Loucy (cell line): ENCODE measurements at regions not wholly inside any gene's neighbourhood (a gene's known extent, or its start where the extent isn't known, plus 50 kb on each side); places are given as distances from the start of the nearest gene placed in this dataset.

Experiments
- H2AFZ ChIP-seq: fragments of 200-600 bp; sonication (generic); 2 replicates; pipeline ENCODE4 v1.6.0; 2016; ENCODE audit warnings: antibody characterized with exemption, mild to moderate bottlenecking, low read length, moderate library complexity
- H3F3A ChIP-seq: fragments of 200-600 bp; 2 replicates; pipeline ENCODE4 v1.6.0; 2016; ENCODE audit warnings: antibody characterized with exemption, low read depth, mild to moderate bottlenecking
- H3K27me3 ChIP-seq: fragments of 200-600 bp; sonication (generic); 2 replicates; pipeline ENCODE4 v1.6.1; 2014; ENCODE audit warnings: low read length, mild to moderate bottlenecking; ENCODE audit not compliant: insufficient read depth, poor library complexity, severe bottlenecking
- H3K36me3 ChIP-seq: fragments of 200-600 bp; sonication (generic); 2 replicates; pipeline ENCODE4 v1.6.1; 2016; ENCODE audit warnings: low read length; ENCODE audit not compliant: insufficient read depth
- H3K4me1 ChIP-seq: fragments of 200-600 bp; sonication (generic); 2 replicates; pipeline ENCODE4 v1.5.1; 2014; ENCODE audit warnings: low read length, mild to moderate bottlenecking; ENCODE audit not compliant: insufficient read depth, poor library complexity, severe bottlenecking
- H3K4me2 ChIP-seq: fragments of 200-600 bp; sonication (generic); 2 replicates; pipeline ENCODE4 v1.6.0; 2014; ENCODE audit warnings: antibody characterized with exemption, low read length, low read depth, mild to moderate bottlenecking; ENCODE audit not compliant: poor library complexity, severe bottlenecking
- H3K4me3 ChIP-seq: fragments of 200-600 bp; sonication (generic); 2 replicates; pipeline ENCODE4 v1.5.1; 2014; ENCODE audit warnings: low read length, mild to moderate bottlenecking, mixed read lengths; ENCODE audit not compliant: poor library complexity, severe bottlenecking
- H3K79me2 ChIP-seq: fragments of 200-600 bp; sonication (generic); 2 replicates; pipeline ENCODE4 v1.6.1; 2014; ENCODE audit warnings: low read length; ENCODE audit not compliant: insufficient read depth
- H3K9ac ChIP-seq: fragments of 200-600 bp; sonication (generic); 2 replicates; pipeline ENCODE4 v1.6.0; 2014; ENCODE audit warnings: mild to moderate bottlenecking, low read depth, low read length, moderate library complexity; ENCODE audit not compliant: poor library complexity, severe bottlenecking
- H3K9me2 ChIP-seq: fragments of 200-600 bp; sonication (generic); replicated peaks from 2 replicates; pipeline ENCODE4 v1.6.1; 2016; ENCODE audit warnings: low read depth, low read length, mixed read lengths
- H3K9me3 ChIP-seq: fragments of 200-600 bp; sonication (generic); 2 replicates; pipeline ENCODE4 v1.6.1; 2014; ENCODE audit warnings: mild to moderate bottlenecking, antibody characterized with exemption, low read length, low read depth; ENCODE audit not compliant: insufficient read depth
- H4K20me1 ChIP-seq: fragments of 200-600 bp; sonication (generic); 2 replicates; pipeline ENCODE4 v1.6.0; 2014; ENCODE audit warnings: antibody characterized with exemption, low read length, mild to moderate bottlenecking; ENCODE audit not compliant: insufficient read depth, poor library complexity, severe bottlenecking
- EZH2phosphoT487 ChIP-seq: fragments of 200-600 bp; IDR thresholded peaks from 2 replicates; pipeline ENCODE4 v1.6.1; 2018; ENCODE audit warnings: antibody characterized with exemption, mild to moderate bottlenecking, moderate library complexity, borderline replicate concordance
- TF ChIP-seq, protein P1 (sequence below): fragments of 200-600 bp; sonication (generic); conservative IDR thresholded peaks from 2 replicates; pipeline ENCODE4 v1.5.1; 2014; ENCODE audit warnings: mild to moderate bottlenecking, antibody characterized with exemption, low read length

DNA sequence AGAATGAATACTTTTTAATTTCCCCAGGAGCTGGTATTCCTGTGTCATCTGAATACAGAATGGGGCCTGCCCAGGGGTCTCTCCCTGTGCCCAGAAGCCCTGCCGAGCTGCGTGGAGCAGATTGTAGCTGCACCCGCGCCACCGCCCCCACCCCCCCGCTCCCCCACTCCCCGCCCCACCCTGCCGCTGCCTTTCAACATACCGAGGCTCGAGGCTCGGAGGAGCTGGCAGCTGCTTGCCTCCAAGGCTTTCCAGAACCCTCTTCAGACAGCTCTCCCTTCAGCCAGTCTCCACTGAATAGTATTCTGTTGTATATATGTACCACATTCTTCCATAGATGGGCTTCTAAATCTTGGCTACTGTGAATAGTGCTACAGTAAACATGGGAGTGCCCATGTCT lies 150.7 kb downstream of the TSN start:
- no peak overlapping the region for H3K4me2 ChIP-seq
- H3K4me1 ChIP-seq: no peaks in the 10 kb centered on the region
- TF ChIP-seq, protein P1, sequence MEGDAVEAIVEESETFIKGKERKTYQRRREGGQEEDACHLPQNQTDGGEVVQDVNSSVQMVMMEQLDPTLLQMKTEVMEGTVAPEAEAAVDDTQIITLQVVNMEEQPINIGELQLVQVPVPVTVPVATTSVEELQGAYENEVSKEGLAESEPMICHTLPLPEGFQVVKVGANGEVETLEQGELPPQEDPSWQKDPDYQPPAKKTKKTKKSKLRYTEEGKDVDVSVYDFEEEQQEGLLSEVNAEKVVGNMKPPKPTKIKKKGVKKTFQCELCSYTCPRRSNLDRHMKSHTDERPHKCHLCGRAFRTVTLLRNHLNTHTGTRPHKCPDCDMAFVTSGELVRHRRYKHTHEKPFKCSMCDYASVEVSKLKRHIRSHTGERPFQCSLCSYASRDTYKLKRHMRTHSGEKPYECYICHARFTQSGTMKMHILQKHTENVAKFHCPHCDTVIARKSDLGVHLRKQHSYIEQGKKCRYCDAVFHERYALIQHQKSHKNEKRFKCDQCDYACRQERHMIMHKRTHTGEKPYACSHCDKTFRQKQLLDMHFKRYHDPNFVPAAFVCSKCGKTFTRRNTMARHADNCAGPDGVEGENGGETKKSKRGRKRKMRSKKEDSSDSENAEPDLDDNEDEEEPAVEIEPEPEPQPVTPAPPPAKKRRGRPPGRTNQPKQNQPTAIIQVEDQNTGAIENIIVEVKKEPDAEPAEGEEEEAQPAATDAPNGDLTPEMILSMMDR: no peak
- TF ChIP-seq EZH2phosphoT487: no peak
- no peaks in the 10 kb centered on the region for H3F3A ChIP-seq
- H3K9me3 ChIP-seq: no peaks in the 10 kb centered on the region
- no peaks in the 10 kb centered on the region for H3K27me3 ChIP-seq
- no peak overlapping the region for H2AFZ ChIP-seq
- H3K9me2 ChIP-seq: no peaks in the 10 kb centered on the region
- no peak overlapping the region for H3K9ac ChIP-seq
- H3K79me2 ChIP-seq: no peaks in the 10 kb centered on the region
- no peaks in the 10 kb centered on the region for H3K36me3 ChIP-seq
- no peak overlapping the region for H3K4me3 ChIP-seq
- H4K20me1 ChIP-seq: no peaks in the 10 kb centered on the region

DNA sequence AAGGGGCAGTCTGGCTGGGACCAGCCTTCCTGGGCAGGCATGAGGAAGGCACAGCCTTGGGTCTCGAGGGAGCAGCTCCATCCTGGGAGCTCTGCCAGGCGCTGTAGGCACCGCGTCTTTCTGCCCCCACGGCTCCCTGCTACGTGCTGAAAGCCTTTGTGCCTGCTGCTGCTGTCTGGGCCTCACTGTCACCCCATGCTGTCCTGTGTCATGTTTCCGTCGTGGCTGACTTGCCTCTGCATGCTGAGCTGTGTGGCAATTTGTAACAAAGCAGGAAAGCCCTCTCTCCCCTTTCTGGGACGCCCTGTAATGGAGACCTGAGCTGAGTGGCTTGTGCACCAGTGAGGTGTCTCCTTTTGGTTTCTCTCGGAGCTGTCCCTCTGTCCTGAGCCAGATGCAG lies 152.5 kb downstream of the TSN start:
- Histone ChIP-seq H3K4me1 (no peaks in the 10 kb centered on the region), H3K9ac (no peak overlapping the region), H3K36me3 (no peaks in the 10 kb centered on the region), H3K27me3 (no peaks in the 10 kb centered on the region), H3K79me2 (no peaks in the 10 kb centered on the region), H3F3A (no peaks in the 10 kb centered on the region), H3K4me3 (no peak overlapping the region), H3K9me3 (no peaks in the 10 kb centered on the region), H2AFZ (no peak overlapping the region), H3K9me2 (no peaks in the 10 kb centered on the region), H3K4me2 (no peak overlapping the region), H4K20me1 (no peaks in the 10 kb centered on the region)
- TF ChIP-seq, protein P1: no peak
- no peak for TF ChIP-seq EZH2phosphoT487

DNA sequence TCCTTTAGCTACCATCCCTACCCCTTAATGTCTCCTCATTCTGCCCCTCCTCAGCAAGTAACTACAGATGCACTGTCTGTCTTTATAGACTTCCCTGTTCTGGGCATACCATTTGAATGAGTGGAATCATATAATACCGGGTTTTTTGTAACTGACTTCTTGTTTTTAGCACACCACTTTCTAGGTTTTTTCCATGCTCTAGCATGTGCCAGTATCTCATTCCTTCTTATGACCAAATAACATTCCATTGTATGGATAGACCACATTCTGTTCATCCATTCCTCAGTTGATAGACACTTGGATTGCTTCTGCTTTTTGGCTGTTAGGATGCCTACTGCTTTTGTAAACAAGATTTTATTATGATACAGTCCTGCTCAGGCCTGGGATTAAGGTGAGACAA lies 154.7 kb downstream of the TSN start:
- Histone ChIP-seq H4K20me1 (no peaks in the 10 kb centered on the region), H3K36me3 (no peaks in the 10 kb centered on the region), H3K9me2 (no peaks in the 10 kb centered on the region), H3K9ac (no peak overlapping the region), H3K79me2 (no peaks in the 10 kb centered on the region), H3K9me3 (no peaks in the 10 kb centered on the region), H3K4me3 (no peak overlapping the region), H3K4me2 (no peak overlapping the region), H3K4me1 (no peaks in the 10 kb centered on the region), H2AFZ (no peak overlapping the region), H3K27me3 (no peaks in the 10 kb centered on the region), H3F3A (no peaks in the 10 kb centered on the region)
- TF ChIP-seq, protein P1: no peak
- TF ChIP-seq EZH2phosphoT487: no peak
